ENCODE measurements at regions not wholly inside any gene's neighbourhood (a gene's known extent, or its start where the extent isn't known, plus 50 kb on each side); places are given as distances from the start of the nearest gene placed in this dataset.
"Not testable (repeated sequence)": the region's sequence is repeated elsewhere in the genome, so short reads cannot be mapped to it uniquely, and the experiment has no call there.

DNA sequence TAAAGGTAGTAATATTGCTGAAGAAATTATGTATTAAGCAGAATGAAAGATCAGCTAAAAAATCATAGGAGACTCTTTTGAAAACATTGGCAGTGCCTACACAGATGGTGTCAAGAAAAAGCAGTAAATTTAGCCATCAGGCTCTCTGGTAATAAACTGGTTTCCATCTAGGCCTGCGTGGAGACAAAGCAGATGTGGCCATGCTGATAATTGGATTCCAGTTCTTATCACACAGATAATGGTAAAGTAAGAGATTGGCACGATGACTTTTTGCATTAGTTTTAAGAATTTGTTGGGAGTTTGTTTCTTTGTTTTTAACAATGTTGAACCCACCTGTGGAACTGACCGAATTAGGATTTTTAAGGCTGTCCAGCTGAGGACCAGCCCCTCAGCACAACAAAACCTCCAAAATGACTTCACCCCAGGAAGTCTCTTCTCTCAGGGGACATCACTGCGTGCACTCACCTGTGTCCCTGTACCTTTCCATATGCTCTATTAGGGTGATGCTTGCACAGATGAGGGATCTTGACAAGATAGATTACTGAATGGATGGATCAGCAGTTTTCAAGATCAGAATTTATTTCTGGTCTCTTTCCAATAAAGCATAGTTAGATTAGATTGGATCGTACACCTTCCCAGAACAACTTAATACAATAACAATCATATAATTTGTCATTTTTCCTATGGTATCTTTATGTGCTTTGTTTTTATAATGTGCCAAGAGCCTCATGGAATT is 69.1 kb upstream of the DNAJC10 start:
- no peak for FAIRE-seq

DNA sequence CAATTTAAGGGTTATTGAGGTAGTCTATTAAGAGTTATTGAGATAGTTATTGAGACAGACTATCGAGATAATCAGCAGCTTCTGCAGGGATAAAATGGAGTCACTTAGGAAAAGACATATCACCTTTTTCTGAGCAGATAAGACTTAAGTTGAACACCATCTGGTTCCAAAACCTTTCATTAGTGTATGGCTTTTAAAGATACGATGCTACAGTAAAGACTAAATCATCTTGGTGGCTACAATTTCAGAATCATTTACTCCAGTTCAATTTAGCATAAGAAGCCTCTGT is 68.6 kb upstream of the DNAJC10 start:
- FAIRE-seq: no peak

DNA sequence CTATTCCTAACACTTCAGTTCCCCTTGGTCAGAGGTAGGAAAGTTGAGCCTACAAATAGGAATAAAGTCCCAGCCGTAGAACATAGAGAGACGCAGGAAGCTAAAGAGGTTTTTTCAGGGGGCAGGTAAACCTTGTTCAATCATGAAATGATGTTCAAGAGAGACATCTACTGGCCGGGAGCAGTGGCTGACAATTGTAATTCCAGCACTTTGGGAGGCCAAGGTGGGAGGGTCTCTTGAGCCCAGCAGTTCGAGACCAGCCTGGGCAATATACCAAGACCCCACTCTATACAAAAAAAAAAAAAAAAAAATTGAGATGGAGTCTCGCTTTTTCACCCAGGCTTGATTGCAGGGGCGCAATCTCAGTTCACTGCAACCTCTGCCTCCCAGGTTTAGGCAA is 66.7 kb upstream of the DNAJC10 start:
- peak; percentile 76 for FAIRE-seq

DNA sequence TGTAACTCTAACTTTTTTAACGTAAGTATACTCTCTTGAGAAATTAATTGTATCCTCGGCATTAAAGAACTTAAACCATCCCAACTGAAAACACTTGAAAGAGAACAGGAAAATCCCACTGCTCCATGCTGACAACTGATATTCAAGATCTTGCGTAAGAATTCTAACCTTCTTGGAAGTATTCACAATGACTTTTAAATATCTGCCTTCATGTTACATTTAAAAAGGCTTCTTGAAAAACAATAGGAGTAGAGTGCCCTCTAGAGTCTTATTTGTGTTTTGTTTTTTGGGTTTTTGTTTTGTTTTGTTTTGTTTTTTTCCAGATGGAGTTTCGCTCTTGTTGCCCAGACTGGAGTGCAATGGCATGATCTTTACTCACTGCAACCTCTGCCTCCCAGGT is 65.4 kb upstream of the DNAJC10 start:
- peak; percentile 98 for FAIRE-seq

DNA sequence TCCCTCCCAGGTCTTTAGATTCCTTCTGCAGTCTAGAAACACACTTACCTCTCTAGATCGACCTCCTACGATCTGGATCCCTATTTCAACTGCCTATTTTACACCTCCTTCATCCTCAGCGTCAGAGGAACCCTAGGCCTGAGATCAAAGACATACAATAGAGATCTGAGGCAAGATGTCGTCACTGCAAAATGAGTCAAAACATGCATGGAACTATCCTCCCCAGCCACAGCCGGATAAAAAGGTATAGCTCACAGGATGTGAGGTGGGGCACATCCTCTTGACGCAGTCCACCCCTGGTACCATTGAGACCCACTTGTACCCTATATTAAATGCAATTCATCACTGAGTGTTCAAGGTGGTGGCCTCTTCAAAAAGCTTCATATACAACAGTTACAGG is 63.7 kb upstream of the DNAJC10 start:
- FAIRE-seq: no peak

DNA sequence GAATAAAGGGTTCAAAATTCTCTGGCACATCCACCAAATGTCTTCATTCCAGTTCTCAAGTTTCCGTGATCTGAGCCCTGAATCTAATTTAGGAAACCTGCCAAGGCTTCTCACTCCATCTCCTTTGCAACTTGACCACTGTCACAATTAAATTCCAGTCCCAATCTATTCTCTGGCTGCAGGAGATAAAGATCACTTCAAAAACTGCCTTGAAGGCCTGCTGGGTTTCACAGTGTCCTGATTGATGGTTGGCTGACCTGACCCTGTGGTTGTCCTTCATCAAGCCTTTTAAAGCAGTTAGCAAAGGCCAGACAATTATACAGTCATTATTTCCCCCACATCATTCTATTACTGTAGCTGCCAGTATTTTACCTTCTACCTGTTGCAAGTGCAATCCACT is 60.3 kb upstream of the DNAJC10 start:
- FAIRE-seq: no peak

DNA sequence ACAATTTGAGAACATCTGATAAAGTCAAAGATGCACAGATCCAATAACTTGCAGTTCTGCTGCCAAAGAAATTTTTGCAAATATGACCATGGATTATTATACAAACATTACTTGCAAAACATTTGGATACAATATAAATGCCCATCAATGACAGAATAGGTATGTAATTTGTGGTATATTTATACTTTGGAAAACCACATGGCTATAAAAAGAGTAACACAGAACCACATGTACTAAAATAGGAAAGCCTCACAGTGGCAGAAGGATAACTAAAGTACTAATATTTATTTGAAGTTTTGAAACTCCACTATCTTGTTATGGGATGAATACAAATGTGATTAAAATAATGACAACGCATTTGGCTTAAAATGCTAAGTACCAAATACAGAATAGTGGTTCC is 51.8 kb upstream of the DNAJC10 start:
- FAIRE-seq: no peak

DNA sequence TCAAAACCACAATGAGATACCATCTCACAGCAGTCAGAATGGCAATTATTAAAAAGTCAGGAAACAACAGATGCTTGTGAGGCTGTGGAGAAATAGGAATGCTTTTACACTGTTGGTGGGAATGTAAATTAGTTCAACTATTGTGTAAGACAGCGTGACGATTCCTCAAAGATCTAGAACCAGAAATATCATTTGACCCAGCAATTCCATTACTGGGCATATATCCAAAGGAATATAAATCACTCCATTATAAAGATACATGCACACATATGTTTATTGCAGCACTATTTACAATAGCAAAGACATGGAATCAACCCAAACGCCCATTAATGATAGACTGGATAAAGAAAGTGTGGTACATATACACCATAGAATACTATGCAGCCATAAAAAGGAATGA is 50.6 kb upstream of the DNAJC10 start:
- not testable (repeated sequence) for FAIRE-seq
